ENCODE measurements at regions not wholly inside any gene's neighbourhood (a gene's known extent, or its start where the extent isn't known, plus 50 kb on each side); places are given as distances from the start of the nearest gene placed in this dataset.

GRCh38 chr2:22596306-22596705 is 788.7 kb upstream of the KLHL29 start:
- in situ Hi-C loops (cut with HindIII; ENCODE audit: low pct_unique_long_range_greater_than_20kb, low sequenced_read_pairs) = no loop called here
- no peak for DNase-seq (ENCODE audit: low read depth in 1 of 2, low spot score in 1 of 2)
- TF ChIP-seq JUND (IDR thresholded peaks at IDR 0.05; ENCODE audit: low read depth) = no peak

GRCh38 chr2:22600156-22600555 is 784.8 kb upstream of the KLHL29 start:
- no peak for TF ChIP-seq JUND (IDR thresholded peaks at IDR 0.05; ENCODE audit: low read depth)
- no peak for DNase-seq (ENCODE audit: low read depth in 1 of 2, low spot score in 1 of 2)
- in situ Hi-C loops (cut with HindIII; ENCODE audit: low pct_unique_long_range_greater_than_20kb, low sequenced_read_pairs) = no loop called here

GRCh38 chr2:22600999-22601398 is 784.0 kb upstream of the KLHL29 start:
- in situ Hi-C loops (cut with HindIII; ENCODE audit: low pct_unique_long_range_greater_than_20kb, low sequenced_read_pairs) = no loop called here
- no peak for TF ChIP-seq JUND (IDR thresholded peaks at IDR 0.05; ENCODE audit: low read depth)
- no peak for DNase-seq (ENCODE audit: low read depth in 1 of 2, low spot score in 1 of 2)

- no peak for TF ChIP-seq JUND (IDR thresholded peaks at IDR 0.05; ENCODE audit: low read depth)
- no peak for DNase-seq (ENCODE audit: low read depth in 1 of 2, low spot score in 1 of 2)
- in situ Hi-C loops (cut with HindIII; ENCODE audit: low pct_unique_long_range_greater_than_20kb, low sequenced_read_pairs) = no loop called here
These were observed 780.8 kb upstream of the KLHL29 start for GRCh38 chr2:22604136-22604535.

GRCh38 chr2:22616031-22616430 is 768.9 kb upstream of the KLHL29 start:
- in situ Hi-C loops (cut with HindIII; ENCODE audit: low pct_unique_long_range_greater_than_20kb, low sequenced_read_pairs) = no loop called here
- DNase-seq (ENCODE audit: low read depth in 1 of 2, low spot score in 1 of 2) = no peak
- no peak for TF ChIP-seq JUND (IDR thresholded peaks at IDR 0.05; ENCODE audit: low read depth)

- in situ Hi-C loops (cut with HindIII; ENCODE audit: low pct_unique_long_range_greater_than_20kb, low sequenced_read_pairs) = no loop called here
- TF ChIP-seq JUND (IDR thresholded peaks at IDR 0.05; ENCODE audit: low read depth) = no peak
- no peak for DNase-seq (ENCODE audit: low read depth in 1 of 2, low spot score in 1 of 2)
These were observed 761.4 kb upstream of the KLHL29 start for GRCh38 chr2:22623620-22624019.

- DNase-seq (ENCODE audit: low read depth in 1 of 2, low spot score in 1 of 2) = no peak
- in situ Hi-C loops (cut with HindIII; ENCODE audit: low pct_unique_long_range_greater_than_20kb, low sequenced_read_pairs) = no loop called here
- no peak for TF ChIP-seq JUND (IDR thresholded peaks at IDR 0.05; ENCODE audit: low read depth)
These were observed 758.4 kb upstream of the KLHL29 start for GRCh38 chr2:22626621-22627020.

- in situ Hi-C loops (cut with HindIII; ENCODE audit: low pct_unique_long_range_greater_than_20kb, low sequenced_read_pairs) = no loop called here
- TF ChIP-seq JUND (IDR thresholded peaks at IDR 0.05; ENCODE audit: low read depth) = no peak
- no peak for DNase-seq (ENCODE audit: low read depth in 1 of 2, low spot score in 1 of 2)
These were observed 756.8 kb upstream of the KLHL29 start for GRCh38 chr2:22628221-22628620.

GRCh38 chr2:22628906-22629305 is 756.1 kb upstream of the KLHL29 start:
- in situ Hi-C loops (cut with HindIII; ENCODE audit: low pct_unique_long_range_greater_than_20kb, low sequenced_read_pairs) = no loop called here

GRCh38 chr2:22634167-22634566 is 750.8 kb upstream of the KLHL29 start:
- in situ Hi-C loops (cut with HindIII; ENCODE audit: low pct_unique_long_range_greater_than_20kb, low sequenced_read_pairs) = no loop called here
- no peak for TF ChIP-seq JUND (IDR thresholded peaks at IDR 0.05; ENCODE audit: low read depth)

More at GRCh38 chr2:22628906-22629305, 756.1 kb upstream of the KLHL29 start:
- DNase-seq (ENCODE audit: low read depth in 1 of 2, low spot score in 1 of 2) = no peak
- TF ChIP-seq JUND (IDR thresholded peaks at IDR 0.05; ENCODE audit: low read depth) = no peak

GRCh38 chr2:22656426-22656825 is 728.6 kb upstream of the KLHL29 start:
- no peak for DNase-seq (ENCODE audit: low read depth in 1 of 2, low spot score in 1 of 2)
- TF ChIP-seq JUND (IDR thresholded peaks at IDR 0.05; ENCODE audit: low read depth) = no peak
- in situ Hi-C loops (cut with HindIII; ENCODE audit: low pct_unique_long_range_greater_than_20kb, low sequenced_read_pairs) = no loop called here

More at GRCh38 chr2:22634167-22634566, 750.8 kb upstream of the KLHL29 start:
- DNase-seq (ENCODE audit: low read depth in 1 of 2, low spot score in 1 of 2) = no peak

GRCh38 chr2:22673529-22673928 is 711.5 kb upstream of the KLHL29 start:
- no peak for DNase-seq (ENCODE audit: low read depth in 1 of 2, low spot score in 1 of 2)
- TF ChIP-seq JUND (IDR thresholded peaks at IDR 0.05; ENCODE audit: low read depth) = no peak
- in situ Hi-C loops (cut with HindIII; ENCODE audit: low pct_unique_long_range_greater_than_20kb, low sequenced_read_pairs) = no loop called here

GRCh38 chr2:22683914-22684313 is 701.1 kb upstream of the KLHL29 start:
- no peak for DNase-seq (ENCODE audit: low read depth in 1 of 2, low spot score in 1 of 2)
- TF ChIP-seq JUND (IDR thresholded peaks at IDR 0.05; ENCODE audit: low read depth) = no peak
- in situ Hi-C loops (cut with HindIII; ENCODE audit: low pct_unique_long_range_greater_than_20kb, low sequenced_read_pairs) = no loop called here

GRCh38 chr2:22690096-22690495 is 694.9 kb upstream of the KLHL29 start:
- no peak for DNase-seq (ENCODE audit: low read depth in 1 of 2, low spot score in 1 of 2)
- in situ Hi-C loops (cut with HindIII; ENCODE audit: low pct_unique_long_range_greater_than_20kb, low sequenced_read_pairs) = no loop called here

More at GRCh38 chr2:22690096-22690495, 694.9 kb upstream of the KLHL29 start:
- TF ChIP-seq JUND (IDR thresholded peaks at IDR 0.05; ENCODE audit: low read depth) = no peak
